Stimulated activated CD8-positive, alpha-beta memory T cell treated with anti-CD3 and anti-CD28 coated beads, Interleukin-15, amount 100 ng/mL, for 48 hours (primary cell): ENCODE measurements at regions not wholly inside any gene's neighbourhood (a gene's known extent, or its start where the extent isn't known, plus 50 kb on each side); places are given as distances from the start of the nearest gene placed in this dataset.

Experiments
- DNase-seq, 2 donors: peaks; one replicate each; pipeline ENCODE4 v3.0.0-alpha.2; 2020; ENCODE audit warnings: low read depth in 2 of 2

GRCh38 chr11:127506126-127506525 lies 505.6 kb upstream of the KIRREL3 start:
- no peak for DNase-seq

DNA sequence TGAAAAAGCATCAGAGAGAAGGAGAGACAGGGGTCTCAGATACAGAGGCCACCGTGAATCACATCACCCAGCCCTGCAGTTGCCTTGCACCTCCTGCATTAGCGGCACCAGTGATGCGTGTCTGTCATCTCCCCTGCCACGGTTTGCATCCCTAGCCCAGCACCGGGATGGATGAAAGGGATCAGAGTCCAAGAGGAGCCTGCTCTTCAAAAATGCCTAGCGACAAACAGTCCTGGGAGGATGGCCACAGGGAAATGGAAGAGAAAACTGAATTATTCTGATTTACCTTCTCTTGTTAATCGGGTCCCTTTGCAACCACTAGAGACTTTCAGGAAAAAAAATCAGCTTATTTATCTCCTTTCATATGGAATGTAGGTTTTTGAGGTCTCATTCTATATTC lies 495.6 kb upstream of the KIRREL3 start:
- no peak for DNase-seq

DNA sequence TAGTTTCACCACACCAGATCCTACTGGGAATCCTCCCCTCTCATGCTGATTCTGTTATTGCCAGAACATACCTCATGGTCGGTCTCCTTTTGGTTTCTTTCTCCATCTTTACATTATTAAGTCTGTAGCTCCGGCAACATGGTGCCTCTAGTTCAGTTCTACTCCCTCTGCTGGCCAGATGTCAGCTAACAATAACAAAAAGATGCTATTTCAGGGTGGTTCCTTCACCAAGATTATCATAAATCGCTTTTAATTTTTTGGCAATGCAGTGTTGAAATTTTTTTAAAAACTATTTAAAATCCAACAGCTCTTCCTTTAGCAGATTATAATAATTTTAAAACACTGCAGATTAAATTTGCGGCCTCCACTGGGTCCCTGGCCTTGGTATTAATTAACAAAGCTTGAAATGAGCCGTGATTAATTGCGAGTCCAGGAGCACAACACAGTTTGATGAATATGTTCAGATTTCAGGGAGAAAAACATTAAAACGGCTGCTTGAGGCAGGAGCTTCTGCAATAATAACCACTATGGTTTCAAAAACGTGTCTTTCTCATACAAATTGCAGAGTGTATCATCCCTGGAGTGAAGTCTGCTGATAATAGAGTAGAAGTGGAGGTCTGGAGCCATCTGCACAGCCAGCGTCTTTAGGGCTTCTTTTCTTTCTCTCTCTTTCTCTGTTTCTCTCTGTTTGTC lies 492.9 kb upstream of the KIRREL3 start:
- no peak for DNase-seq

- DNase-seq: no peak
These were observed 491.5 kb upstream of the KIRREL3 start for GRCh38 chr11:127492029-127492428.

DNA sequence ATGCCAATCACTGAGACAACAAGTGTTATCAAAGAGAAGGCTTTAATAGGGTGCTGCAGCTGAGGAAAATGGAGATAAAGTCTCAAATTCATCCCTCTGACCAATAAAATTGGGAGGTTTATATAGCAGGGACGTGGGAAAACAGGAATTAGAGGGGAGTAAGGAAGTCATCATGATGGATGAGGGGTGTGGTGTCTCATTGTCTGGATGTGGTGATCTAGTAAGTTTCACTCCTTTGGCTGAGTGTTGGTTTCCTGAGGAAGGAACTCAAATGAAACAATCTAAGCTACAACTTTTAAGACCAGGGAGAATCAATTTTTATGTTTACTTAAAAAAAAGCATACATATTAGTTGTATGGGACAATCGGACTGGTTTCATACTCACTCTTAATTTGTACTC lies 491.0 kb upstream of the KIRREL3 start:
- DNase-seq: no peak

DNA sequence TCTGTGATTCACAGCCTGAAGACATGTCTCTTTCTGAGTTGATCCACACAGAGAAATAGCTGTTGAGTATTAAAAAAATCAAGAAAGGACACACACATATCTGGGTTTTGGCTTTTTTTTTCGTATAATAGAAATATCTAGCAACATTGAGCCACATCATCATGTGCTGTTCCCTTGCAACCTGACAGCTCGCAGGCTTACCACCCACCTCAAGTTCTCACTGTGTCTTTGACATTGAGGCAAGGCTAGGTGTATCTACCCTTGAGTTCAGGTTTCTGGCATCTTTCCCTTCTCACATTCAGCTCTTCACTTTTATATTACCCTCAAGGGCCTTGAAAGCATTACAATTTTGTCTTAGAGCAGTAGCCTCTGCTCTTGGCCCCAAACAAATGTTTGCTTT lies 490.3 kb upstream of the KIRREL3 start:
- DNase-seq: no peak

- DNase-seq: no peak
These were observed 485.0 kb upstream of the KIRREL3 start for GRCh38 chr11:127485541-127485940.

DNA sequence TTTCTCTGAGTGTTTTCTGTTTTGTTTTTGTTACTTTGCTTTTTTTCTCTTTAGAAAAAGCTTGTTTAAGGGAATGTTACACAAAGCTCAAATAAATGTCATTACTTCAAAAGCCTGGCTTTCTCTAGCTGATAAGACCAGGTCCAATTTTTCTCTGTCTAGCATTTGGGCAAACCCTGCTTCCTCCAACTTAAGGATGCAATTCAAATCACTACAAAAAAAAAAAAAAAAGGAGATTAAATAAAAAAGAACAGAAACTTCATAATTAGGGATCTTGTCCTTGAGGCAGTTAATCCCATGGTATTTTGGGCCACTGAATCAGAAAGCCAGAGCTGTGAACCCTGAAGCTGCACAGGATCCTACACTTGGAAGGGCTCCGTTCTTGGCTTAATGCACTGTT lies 480.8 kb upstream of the KIRREL3 start:
- no peak for DNase-seq

- no peak for DNase-seq
These were observed 478.3 kb upstream of the KIRREL3 start for GRCh38 chr11:127478826-127479225.

DNA sequence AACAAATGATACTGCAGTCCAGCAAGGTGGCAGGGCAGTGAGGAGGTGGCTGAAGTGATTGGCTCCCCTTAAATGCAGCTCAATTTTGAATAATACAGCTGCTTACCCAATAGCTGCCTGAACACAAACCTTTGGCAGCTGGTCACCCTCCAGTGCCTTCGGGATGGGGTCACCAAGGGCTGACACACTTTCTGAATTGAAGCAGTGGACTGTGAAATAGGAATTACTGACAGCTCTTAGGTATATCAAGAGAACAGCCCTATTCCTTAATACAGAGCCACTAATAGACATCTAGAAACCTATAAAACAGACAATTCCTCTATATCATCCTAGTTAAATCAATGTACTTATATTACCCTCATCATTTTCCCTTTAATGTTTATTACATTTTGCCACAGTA lies 474.2 kb upstream of the KIRREL3 start:
- no peak for DNase-seq

- no peak for DNase-seq
These were observed 471.9 kb upstream of the KIRREL3 start for GRCh38 chr11:127472505-127472904.

- no peak for DNase-seq
These were observed 471.1 kb upstream of the KIRREL3 start for GRCh38 chr11:127471662-127472061.

DNA sequence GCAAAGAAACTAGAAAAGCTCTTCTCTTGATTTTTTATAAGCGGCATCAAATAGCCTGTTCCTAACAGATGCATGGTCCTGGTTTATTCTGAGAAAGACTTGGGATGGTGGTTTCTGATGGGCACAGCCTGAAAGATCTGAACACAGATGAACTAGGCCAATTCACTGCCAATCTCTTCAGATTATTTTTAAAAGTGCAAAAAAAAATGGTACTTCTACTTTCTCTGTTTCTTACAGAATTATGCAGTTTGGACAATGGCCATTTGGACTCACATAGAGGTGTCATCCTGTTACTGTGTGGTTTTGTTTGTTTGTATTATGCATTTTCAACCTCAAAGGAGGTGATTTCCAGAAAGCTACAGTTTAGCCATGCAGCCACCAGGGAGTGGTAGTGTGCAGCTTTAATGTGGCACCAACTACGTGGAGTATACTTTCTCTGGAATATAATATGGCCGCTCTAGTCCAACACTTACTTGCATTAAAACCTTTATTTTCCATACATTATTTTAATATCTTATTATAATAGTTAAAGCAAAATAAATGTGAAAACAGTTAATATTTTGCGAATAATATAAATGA lies 469.8 kb upstream of the KIRREL3 start:
- DNase-seq: no peak

DNA sequence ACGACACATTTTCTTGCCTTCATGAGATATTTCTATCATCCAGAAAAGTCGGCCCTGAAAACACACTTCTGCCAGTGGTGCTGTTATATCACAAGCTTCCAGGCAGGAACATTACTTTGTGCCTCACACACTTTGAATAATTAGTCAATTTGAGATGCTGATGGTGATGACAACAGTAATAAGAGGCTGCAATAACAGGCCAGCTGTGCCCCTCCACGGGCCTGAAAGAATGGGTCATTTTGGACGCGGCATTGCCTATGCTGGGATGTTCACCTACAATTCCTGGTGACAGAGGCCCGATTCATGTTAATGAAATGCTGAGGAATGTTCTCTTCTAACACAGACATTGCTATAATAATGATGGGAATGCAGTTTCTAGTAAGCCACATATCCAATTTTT lies 463.8 kb upstream of the KIRREL3 start:
- DNase-seq: no peak

DNA sequence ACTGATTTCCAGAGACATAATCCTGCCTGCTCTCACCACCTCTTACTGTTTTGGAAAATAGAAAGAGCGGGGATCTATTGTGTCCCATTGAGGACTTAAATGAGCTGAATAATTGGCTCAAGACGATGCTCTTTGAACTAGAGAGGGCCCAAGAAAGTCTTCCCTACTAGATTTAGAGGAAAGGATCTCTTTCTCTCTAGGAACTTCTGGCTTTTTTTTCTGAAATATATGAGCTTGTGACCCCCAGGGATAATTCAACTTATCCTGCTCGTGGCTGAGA lies 461.4 kb upstream of the KIRREL3 start:
- no peak for DNase-seq

- no peak for DNase-seq
These were observed 460.9 kb upstream of the KIRREL3 start for GRCh38 chr11:127461241-127462064.

DNA sequence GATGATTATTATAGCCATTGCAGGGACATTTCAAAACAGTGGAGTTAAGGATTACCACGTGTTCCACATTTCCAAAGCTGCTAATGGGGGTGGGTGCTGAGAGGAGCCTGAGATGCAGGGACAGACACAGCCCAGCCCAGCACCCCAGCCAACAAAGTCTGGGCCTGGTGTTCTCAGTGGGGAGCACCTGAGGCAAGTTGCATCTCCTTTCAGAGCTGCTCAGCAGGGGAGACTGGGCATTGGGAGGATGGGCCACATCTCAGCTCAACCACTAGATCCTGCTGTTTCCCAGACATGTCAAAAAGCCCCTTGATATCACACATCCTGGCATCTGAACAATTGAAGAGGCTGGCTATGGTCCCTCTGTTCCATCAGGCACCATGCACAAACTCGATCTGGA lies 458.0 kb upstream of the KIRREL3 start:
- no peak for DNase-seq

DNA sequence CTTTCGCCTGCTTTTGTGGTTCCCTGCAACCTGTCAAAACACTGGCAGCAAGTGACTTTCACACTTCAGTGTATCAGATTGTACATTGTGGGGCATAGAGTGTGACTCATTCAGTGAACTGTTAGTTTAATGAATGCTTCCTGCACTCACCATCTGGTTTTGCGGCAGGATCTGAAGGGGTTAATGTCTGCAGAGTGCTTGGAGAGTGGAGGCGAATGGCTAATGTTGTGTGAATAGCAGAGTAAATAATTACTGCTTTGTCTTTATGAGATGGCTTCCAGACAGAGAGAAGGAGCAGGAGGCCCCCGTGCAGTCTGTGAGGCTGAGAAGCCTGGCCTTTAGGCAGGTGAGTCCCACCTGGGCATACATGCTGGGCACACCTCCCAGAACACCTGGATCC lies 454.3 kb upstream of the KIRREL3 start:
- no peak for DNase-seq

DNA sequence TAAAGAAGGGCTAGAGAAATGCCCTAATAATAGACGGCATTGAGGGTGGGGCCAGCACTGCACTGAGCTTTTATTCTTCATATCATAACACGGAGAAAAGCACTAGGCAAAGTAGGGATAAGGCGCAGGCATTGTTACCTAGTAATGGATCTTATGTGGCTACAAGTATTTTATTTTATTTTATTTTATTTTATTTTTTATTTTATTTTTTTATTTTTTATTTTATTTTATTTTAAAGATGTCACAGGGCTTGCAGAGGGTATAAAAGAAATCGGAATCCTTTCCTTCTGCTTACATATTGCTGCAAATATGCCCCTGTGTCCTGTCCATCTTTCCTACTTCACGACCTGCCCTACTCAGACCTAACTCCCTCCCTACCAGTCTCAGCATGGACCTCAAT lies 452.0 kb upstream of the KIRREL3 start:
- no peak for DNase-seq

- no peak for DNase-seq
These were observed 451.3 kb upstream of the KIRREL3 start for GRCh38 chr11:127451861-127452260.

- DNase-seq: no peak
These were observed 447.5 kb upstream of the KIRREL3 start for GRCh38 chr11:127448101-127448500.

- DNase-seq: no peak
These were observed 444.9 kb upstream of the KIRREL3 start for GRCh38 chr11:127445476-127445875.

DNA sequence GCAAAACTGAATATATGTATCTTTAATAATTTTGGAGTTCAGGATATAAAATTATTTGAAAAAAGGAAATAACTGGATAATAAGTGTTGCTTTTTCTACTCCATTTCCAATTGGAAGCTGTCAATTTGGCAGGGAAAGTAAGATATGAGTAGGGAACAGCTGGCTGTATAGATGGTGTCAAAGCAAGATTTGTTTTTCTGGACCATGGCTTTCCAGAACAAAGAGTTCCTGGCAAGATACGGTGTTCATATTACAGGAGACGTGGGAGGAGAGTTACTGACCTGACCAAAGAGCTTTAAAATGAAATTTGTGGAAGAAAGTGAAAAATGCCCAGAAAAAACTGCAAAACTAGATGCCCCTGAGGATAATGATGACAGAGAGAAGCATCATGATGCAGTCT lies 442.7 kb upstream of the KIRREL3 start:
- no peak for DNase-seq
